Kidney (tissue), 13 donors: ENCODE measurements at regions not wholly inside any gene's neighbourhood (a gene's known extent, or its start where the extent isn't known, plus 50 kb on each side); places are given as distances from the start of the nearest gene placed in this dataset.
"Not testable (repeated sequence)": the region's sequence is repeated elsewhere in the genome, so short reads cannot be mapped to it uniquely, and the experiment has no call there.

ENCODE experiments used
- DNase-seq, 5 donors: peaks; one replicate each; pipeline ENCODE4 v3.0.0-alpha.2; 2013 to 2020
- FAIRE-seq: peaks from 2 replicates; lab custom pipeline; 2012; peaks lifted over from hg19 to GRCh38; lab: Jason Lieb, UNC
- H3K27ac ChIP-seq, 2 donors: one replicate each; pipeline ENCODE4 v1.7.0; 2013; ENCODE audit warnings: low read depth in 2 of 2, low read length in 2 of 2, inconsistent platforms in 1 of 2
- H3K27me3 ChIP-seq: one replicate; pipeline ENCODE4 v1.7.1; 2013; ENCODE audit warnings: low read length, inconsistent platforms; ENCODE audit not compliant: control insufficient read depth, insufficient read depth
- H3K36me3 ChIP-seq, 3 donors: one replicate each; pipeline versions ENCODE4 v1.7.0 to v1.7.1; 2013; ENCODE audit warnings: low read length in 3 of 3, control low read depth in 1 of 3, inconsistent platforms in 1 of 3; ENCODE audit not compliant: insufficient read depth in 3 of 3, control insufficient read depth in 2 of 3
- H3K4me1 ChIP-seq, 3 donors: one replicate each; pipeline versions ENCODE4 v1.7.0 to v1.7.1; 2013; ENCODE audit warnings: low read length in 3 of 3, inconsistent platforms in 1 of 3, low read depth in 1 of 3; ENCODE audit not compliant: control insufficient read depth in 2 of 3, insufficient read depth in 2 of 3
- H3K4me3 ChIP-seq, 3 donors: one replicate each; pipeline versions ENCODE4 v1.7.0 to v1.8.1; 2013; ENCODE audit warnings: low read length in 3 of 3, control low read depth in 1 of 3, inconsistent platforms in 1 of 3
- H3K9ac ChIP-seq, 3 donors: one replicate each; pipeline versions ENCODE4 v1.7.0 to v1.7.1; 2013; ENCODE audit warnings: low read length in 3 of 3, control low read depth in 1 of 3, inconsistent platforms in 1 of 3
- H3K9me3 ChIP-seq, 3 donors: one replicate each; pipeline versions ENCODE4 v1.7.0 to v1.7.1; 2013; ENCODE audit warnings: low read length in 3 of 3, control low read depth in 1 of 3, inconsistent platforms in 1 of 3; ENCODE audit not compliant: control insufficient read depth in 2 of 3, insufficient read depth in 1 of 3
- CTCF ChIP-seq: IDR thresholded peaks from 3 replicates; pipeline ENCODE4 v1.5.1; 2012; ENCODE audit warnings: mild to moderate bottlenecking, moderate library complexity, borderline replicate concordance; ENCODE audit not compliant: insufficient read depth; ENCODE audit errors: extremely low read depth
- intact Hi-C: fragments of 100-400 bp; cut with DNase I; formaldehyde crosslinking; loops from one replicate; pipeline ENCODE4 v1.11.1; 2022
- donor health status: control.
- donor health status: control.
- donor health status: control.
- donor health status: control.
- donor health status: control.
- donor health status: DM: yes; HTN: yes; CAD: no.
- donor health status: Normal renal cell carcinoma (clear cell type).

GRCh38 chr6:6484681-6485080, 103.8 kb upstream of the LY86 start:
- FAIRE-seq (no peak), DNase-seq (peak in 2 of 5 donors; percentile 10 to 23)
- Histone ChIP-seq H3K9ac (no peak overlapping the region), H3K36me3 (no peaks in the 10 kb centered on the region), H3K9me3 (no peaks in the 10 kb centered on the region), H3K27me3 (no peaks in the 10 kb centered on the region), H3K4me1 (no peaks in the 10 kb centered on the region), H3K27ac (no peak overlapping the region), H3K4me3 (no peak overlapping the region)
- intact Hi-C loops: no loop called here
- no peak for TF ChIP-seq CTCF

- no peak for TF ChIP-seq CTCF
- H3K27me3 ChIP-seq: no peaks in the 10 kb centered on the region
- intact Hi-C loops: no loop called here
- FAIRE-seq: no peak
- H3K4me3 ChIP-seq: no peak overlapping the region
- H3K27ac ChIP-seq: no peak overlapping the region
- H3K9ac ChIP-seq: no peak overlapping the region
- peak in 2 of 5 donors; percentile 10 to 42 for DNase-seq
- H3K9me3 ChIP-seq: no peaks in the 10 kb centered on the region
- no peaks in the 10 kb centered on the region for H3K4me1 ChIP-seq
- H3K36me3 ChIP-seq: no peaks in the 10 kb centered on the region
These were observed 101.9 kb upstream of the LY86 start for GRCh38 chr6:6486595-6486994.

- FAIRE-seq (no peak), DNase-seq (no peak)
- Histone ChIP-seq H3K27ac (no peak overlapping the region), H3K4me3 (no peak overlapping the region), H3K9me3 (no peaks in the 10 kb centered on the region), H3K9ac (no peak overlapping the region), H3K36me3 (no peaks in the 10 kb centered on the region), H3K4me1 (no peaks in the 10 kb centered on the region), H3K27me3 (no peaks in the 10 kb centered on the region)
- no peak for TF ChIP-seq CTCF
- intact Hi-C loops: no loop called here
These were observed 96.8 kb upstream of the LY86 start for GRCh38 chr6:6491761-6492160.

GRCh38 chr6:6492675-6493074, 95.8 kb upstream of the LY86 start:
- no peak for TF ChIP-seq CTCF
- Histone ChIP-seq H3K4me1 (no peaks in the 10 kb centered on the region), H3K36me3 (no peaks in the 10 kb centered on the region), H3K9ac (no peak overlapping the region), H3K27ac (no peak overlapping the region), H3K27me3 (no peaks in the 10 kb centered on the region), H3K4me3 (no peak overlapping the region), H3K9me3 (no peaks in the 10 kb centered on the region)
- DNase-seq (no peak), FAIRE-seq (no peak)
- intact Hi-C loops: no loop called here

GRCh38 chr6:6494139-6494538, 94.4 kb upstream of the LY86 start:
- H3K27me3 ChIP-seq, H3K27ac ChIP-seq, H3K36me3 ChIP-seq, H3K9me3 ChIP-seq, intact Hi-C loops, H3K4me1 ChIP-seq, H3K9ac ChIP-seq, DNase-seq, H3K4me3 ChIP-seq, FAIRE-seq: not testable (repeated sequence)
